ENCODE measurements at regions not wholly inside any gene's neighbourhood (a gene's known extent, or its start where the extent isn't known, plus 50 kb on each side); places are given as distances from the start of the nearest gene placed in this dataset.

- DNase-seq (ENCODE audit: low read depth in 1 of 2, low spot score in 1 of 2), result no peak
- CTCF ChIA-PET, result no interaction called here
- Histone ChIP-seq H3K27ac (no peak overlapping the region), H3K4me2 (no peak overlapping the region), H3K4me3 (no peak overlapping the region), H3K4me1 (no peaks in the 10 kb centered on the region), H3K9me3 (no peaks in the 10 kb centered on the region)
- ATAC-seq, result no peak
- FAIRE-seq, result no peak
- POLR2A ChIA-PET, result no interaction called here
- TF ChIP-seq, protein P1, sequence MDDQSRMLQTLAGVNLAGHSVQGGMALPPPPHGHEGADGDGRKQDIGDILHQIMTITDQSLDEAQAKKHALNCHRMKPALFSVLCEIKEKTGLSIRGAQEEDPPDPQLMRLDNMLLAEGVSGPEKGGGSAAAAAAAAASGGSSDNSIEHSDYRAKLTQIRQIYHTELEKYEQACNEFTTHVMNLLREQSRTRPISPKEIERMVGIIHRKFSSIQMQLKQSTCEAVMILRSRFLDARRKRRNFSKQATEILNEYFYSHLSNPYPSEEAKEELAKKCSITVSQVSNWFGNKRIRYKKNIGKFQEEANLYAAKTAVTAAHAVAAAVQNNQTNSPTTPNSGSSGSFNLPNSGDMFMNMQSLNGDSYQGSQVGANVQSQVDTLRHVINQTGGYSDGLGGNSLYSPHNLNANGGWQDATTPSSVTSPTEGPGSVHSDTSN (IDR thresholded peaks at IDR 0.05), result no peak
- TF ChIP-seq RCOR1 (IDR thresholded peaks at IDR 0.05; ENCODE audit: low read depth, low read length), result no peak
- TF ChIP-seq, protein P2, sequence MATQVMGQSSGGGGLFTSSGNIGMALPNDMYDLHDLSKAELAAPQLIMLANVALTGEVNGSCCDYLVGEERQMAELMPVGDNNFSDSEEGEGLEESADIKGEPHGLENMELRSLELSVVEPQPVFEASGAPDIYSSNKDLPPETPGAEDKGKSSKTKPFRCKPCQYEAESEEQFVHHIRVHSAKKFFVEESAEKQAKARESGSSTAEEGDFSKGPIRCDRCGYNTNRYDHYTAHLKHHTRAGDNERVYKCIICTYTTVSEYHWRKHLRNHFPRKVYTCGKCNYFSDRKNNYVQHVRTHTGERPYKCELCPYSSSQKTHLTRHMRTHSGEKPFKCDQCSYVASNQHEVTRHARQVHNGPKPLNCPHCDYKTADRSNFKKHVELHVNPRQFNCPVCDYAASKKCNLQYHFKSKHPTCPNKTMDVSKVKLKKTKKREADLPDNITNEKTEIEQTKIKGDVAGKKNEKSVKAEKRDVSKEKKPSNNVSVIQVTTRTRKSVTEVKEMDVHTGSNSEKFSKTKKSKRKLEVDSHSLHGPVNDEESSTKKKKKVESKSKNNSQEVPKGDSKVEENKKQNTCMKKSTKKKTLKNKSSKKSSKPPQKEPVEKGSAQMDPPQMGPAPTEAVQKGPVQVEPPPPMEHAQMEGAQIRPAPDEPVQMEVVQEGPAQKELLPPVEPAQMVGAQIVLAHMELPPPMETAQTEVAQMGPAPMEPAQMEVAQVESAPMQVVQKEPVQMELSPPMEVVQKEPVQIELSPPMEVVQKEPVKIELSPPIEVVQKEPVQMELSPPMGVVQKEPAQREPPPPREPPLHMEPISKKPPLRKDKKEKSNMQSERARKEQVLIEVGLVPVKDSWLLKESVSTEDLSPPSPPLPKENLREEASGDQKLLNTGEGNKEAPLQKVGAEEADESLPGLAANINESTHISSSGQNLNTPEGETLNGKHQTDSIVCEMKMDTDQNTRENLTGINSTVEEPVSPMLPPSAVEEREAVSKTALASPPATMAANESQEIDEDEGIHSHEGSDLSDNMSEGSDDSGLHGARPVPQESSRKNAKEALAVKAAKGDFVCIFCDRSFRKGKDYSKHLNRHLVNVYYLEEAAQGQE (IDR thresholded peaks at IDR 0.05), result no peak
Measured at GRCh38 chr7:119348491-119348890, 924.5 kb upstream of the KCND2 start.

- no CpG with 5 or more reads among the region's 5 CpGs for WGBS (ENCODE audit: missing lambda C conversion rate)
- H3K27ac ChIP-seq, result no peak overlapping the region
- no peaks in the 10 kb centered on the region for H3K4me1 ChIP-seq
- CTCF ChIA-PET, result no interaction called here
- ATAC-seq (no peak), FAIRE-seq (no peak), DNase-seq (ENCODE audit: low read depth in 1 of 2, low spot score in 1 of 2) (no peak)
- POLR2A ChIA-PET, result no interaction called here
- no peaks in the 10 kb centered on the region for H3K9me3 ChIP-seq
- no peak overlapping the region for H3K4me3 ChIP-seq
- H3K4me2 ChIP-seq, result no peak overlapping the region
- TF ChIP-seq, protein P3, sequence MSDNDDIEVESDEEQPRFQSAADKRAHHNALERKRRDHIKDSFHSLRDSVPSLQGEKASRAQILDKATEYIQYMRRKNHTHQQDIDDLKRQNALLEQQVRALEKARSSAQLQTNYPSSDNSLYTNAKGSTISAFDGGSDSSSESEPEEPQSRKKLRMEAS (IDR thresholded peaks at IDR 0.05), result no peak
- TF ChIP-seq RAD21 (conservative IDR thresholded peaks at IDR 0.05 in 1 of 2, IDR thresholded peaks at IDR 0.05 in 1 of 2) (no peak), ZSCAN20 (CRISPR knock-in tag; IDR thresholded peaks at IDR 0.05) (no peak), MYC (IDR thresholded peaks at IDR 0.05; ENCODE audit: borderline replicate concordance, low read length) (no peak), EP300 (IDR thresholded peaks at IDR 0.05) (no peak), FOSB (CRISPR knock-in tag; IDR thresholded peaks at IDR 0.05) (no peak), SREBF2 (IDR thresholded peaks at IDR 0.05) (no peak), JUN (IDR thresholded peaks at IDR 0.05) (no peak), ESRRA (IDR thresholded peaks at IDR 0.05; ENCODE audit: borderline replicate concordance, low read length) (no peak), CBX2 (IDR thresholded peaks at IDR 0.05; ENCODE audit: borderline replicate concordance, low read depth) (no peak), POLR2A (IDR thresholded peaks at IDR 0.05; ENCODE audit: low read length) (no peak)
- TF ChIP-seq, protein P1 (IDR thresholded peaks at IDR 0.05), result no peak
Measured at GRCh38 chr7:119350334-119350733, 922.6 kb upstream of the KCND2 start.

- no peaks in the 10 kb centered on the region for H3K9me3 ChIP-seq
- WGBS (ENCODE audit: missing lambda C conversion rate), result 6% methylated on average over 7 of the region's 8 CpGs
- no peak overlapping the region for H3K4me2 ChIP-seq
- no peaks in the 10 kb centered on the region for H3K4me1 ChIP-seq
- FAIRE-seq, result no peak
- CTCF ChIA-PET, result no interaction called here
- DNase-seq (ENCODE audit: low read depth in 1 of 2, low spot score in 1 of 2), result no peak
- no peak overlapping the region for H3K4me3 ChIP-seq
- POLR2A ChIA-PET, result no interaction called here
- ATAC-seq, result no peak
- H3K27ac ChIP-seq, result no peak overlapping the region
- no peak for TF ChIP-seq EHMT2 (IDR thresholded peaks at IDR 0.05; ENCODE audit: low read depth)
- no peak for TF ChIP-seq HMGXB4 (CRISPR knock-in tag; IDR thresholded peaks at IDR 0.05; ENCODE audit: borderline replicate concordance)
- no peak for TF ChIP-seq CHD2 (IDR thresholded peaks at IDR 0.05; ENCODE audit: low read length, partially characterized antibody)
- TF ChIP-seq, protein P4, sequence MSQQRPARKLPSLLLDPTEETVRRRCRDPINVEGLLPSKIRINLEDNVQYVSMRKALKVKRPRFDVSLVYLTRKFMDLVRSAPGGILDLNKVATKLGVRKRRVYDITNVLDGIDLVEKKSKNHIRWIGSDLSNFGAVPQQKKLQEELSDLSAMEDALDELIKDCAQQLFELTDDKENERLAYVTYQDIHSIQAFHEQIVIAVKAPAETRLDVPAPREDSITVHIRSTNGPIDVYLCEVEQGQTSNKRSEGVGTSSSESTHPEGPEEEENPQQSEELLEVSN (IDR thresholded peaks at IDR 0.05; ENCODE audit: borderline replicate concordance, low read depth), result no peak
- TF ChIP-seq ATOH8 (CRISPR knock-in tag; IDR thresholded peaks at IDR 0.05; ENCODE audit: low read depth), result no peak
- no peak for TF ChIP-seq CHD4 (IDR thresholded peaks at IDR 0.05; ENCODE audit: borderline replicate concordance)
- TF ChIP-seq ZSCAN20 (CRISPR knock-in tag; IDR thresholded peaks at IDR 0.05), result no peak
- no peak for TF ChIP-seq JUNB (IDR thresholded peaks at IDR 0.05)
- no peak for TF ChIP-seq ZC3H11A (IDR thresholded peaks at IDR 0.05)
- TF ChIP-seq ZNF302 (CRISPR knock-in tag; IDR thresholded peaks at IDR 0.05), result no peak
- no peak for TF ChIP-seq CBX2 (IDR thresholded peaks at IDR 0.05; ENCODE audit: borderline replicate concordance, low read depth)
- TF ChIP-seq, protein P5, sequence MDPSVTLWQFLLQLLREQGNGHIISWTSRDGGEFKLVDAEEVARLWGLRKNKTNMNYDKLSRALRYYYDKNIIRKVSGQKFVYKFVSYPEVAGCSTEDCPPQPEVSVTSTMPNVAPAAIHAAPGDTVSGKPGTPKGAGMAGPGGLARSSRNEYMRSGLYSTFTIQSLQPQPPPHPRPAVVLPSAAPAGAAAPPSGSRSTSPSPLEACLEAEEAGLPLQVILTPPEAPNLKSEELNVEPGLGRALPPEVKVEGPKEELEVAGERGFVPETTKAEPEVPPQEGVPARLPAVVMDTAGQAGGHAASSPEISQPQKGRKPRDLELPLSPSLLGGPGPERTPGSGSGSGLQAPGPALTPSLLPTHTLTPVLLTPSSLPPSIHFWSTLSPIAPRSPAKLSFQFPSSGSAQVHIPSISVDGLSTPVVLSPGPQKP (IDR thresholded peaks at IDR 0.05; ENCODE audit: low read depth, low read length), result no peak
Measured at GRCh38 chr7:119351320-119351719, 921.7 kb upstream of the KCND2 start.
